WTC11 (cell line): ENCODE measurements at regions not wholly inside any gene's neighbourhood (a gene's known extent, or its start where the extent isn't known, plus 50 kb on each side); places are given as distances from the start of the nearest gene placed in this dataset.

Experiments
- CBFB ChIP-seq: sonication (generic); formaldehyde crosslinking; IDR thresholded peaks from 2 replicates; pipeline ENCODE4 v1.8.1; 2022; ENCODE audit warnings: mild to moderate bottlenecking, low read depth, missing genetic modification reagents
- CTCF ChIP-seq: fragments of 200-600 bp; IDR thresholded peaks from 2 replicates; pipeline ENCODE4 v1.8.0; 2022; ENCODE audit warnings: antibody characterized with exemption
- HMGXB4 ChIP-seq: sonication (generic); formaldehyde crosslinking; IDR thresholded peaks from 2 replicates; pipeline ENCODE4 v1.8.1; 2023; ENCODE audit warnings: mild to moderate bottlenecking, moderate library complexity, missing genetic modification reagents
- JUN ChIP-seq: sonication (generic); formaldehyde crosslinking; IDR thresholded peaks from 2 replicates; pipeline ENCODE4 v1.8.0; 2023; ENCODE audit warnings: mild to moderate bottlenecking, missing genetic modification reagents
- MXD4 ChIP-seq: fragments of 250-450 bp; sonication (Bioruptor Pico); IDR thresholded peaks from 2 replicates; pipeline ENCODE4 v1.8.0; 2021; ENCODE audit warnings: mild to moderate bottlenecking, moderate library complexity, borderline replicate concordance
- ZNF138 ChIP-seq: sonication (generic); formaldehyde crosslinking; conservative IDR thresholded peaks from 2 replicates; pipeline ENCODE4 v1.8.1; 2022; ENCODE audit warnings: mild to moderate bottlenecking, moderate library complexity, missing genetic modification reagents
- TF ChIP-seq, protein P1 (sequence below): sonication (generic); formaldehyde crosslinking; IDR thresholded peaks from 2 replicates; pipeline ENCODE4 v1.8.0; 2022; ENCODE audit warnings: mild to moderate bottlenecking, missing genetic modification reagents

DNA sequence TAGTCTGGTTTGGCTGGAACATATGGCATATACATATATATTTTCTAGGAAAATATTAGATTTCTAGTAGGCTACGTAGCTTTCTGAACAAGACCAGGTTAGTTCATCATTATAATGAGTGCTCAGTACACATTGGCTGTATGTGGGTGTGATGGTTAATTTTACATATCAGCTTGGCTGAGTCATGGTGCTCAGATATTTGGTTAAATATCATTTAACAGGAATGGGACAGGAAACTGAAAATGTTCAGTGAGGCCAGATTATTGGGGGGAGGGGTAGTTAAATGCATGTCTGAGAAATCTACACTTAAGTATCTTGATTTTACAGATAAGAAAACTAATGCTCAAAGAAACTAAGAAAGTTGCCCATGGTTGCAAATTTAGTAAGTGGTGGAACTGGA, 160.1 kb downstream of the RBMX2 start:
- TF ChIP-seq CTCF = no peak
- no peak for TF ChIP-seq CBFB (CRISPR knock-in tag)
- TF ChIP-seq, protein P1, sequence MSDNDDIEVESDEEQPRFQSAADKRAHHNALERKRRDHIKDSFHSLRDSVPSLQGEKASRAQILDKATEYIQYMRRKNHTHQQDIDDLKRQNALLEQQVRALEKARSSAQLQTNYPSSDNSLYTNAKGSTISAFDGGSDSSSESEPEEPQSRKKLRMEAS = no peak
- no peak for TF ChIP-seq ZNF138 (CRISPR knock-in tag)
- no peak for TF ChIP-seq MXD4 (CRISPR knock-in tag)
- no peak for TF ChIP-seq HMGXB4 (CRISPR knock-in tag)
- no peak for TF ChIP-seq JUN (CRISPR knock-in tag)
